WTC11 (cell line): ENCODE measurements at regions not wholly inside any gene's neighbourhood (a gene's known extent, or its start where the extent isn't known, plus 50 kb on each side); places are given as distances from the start of the nearest gene placed in this dataset.
A peak's percentile ranks its signal among the peaks of the same experiment; 100 is the strongest.

Experiments used
- ATAC-seq: fragments of 200-7000 bp; cut with Tn5 transposase; 2 replicates; pipeline ENCODE4 v1.10.0; 2021; ENCODE audit warnings: mild to moderate bottlenecking, moderate library complexity
- CTCF ChIA-PET: fragments of 300-600 bp; sonication (Branson Sonifier 250); formaldehyde crosslinking; loops from one replicate; lab custom pipeline; 2021; ENCODE audit warnings: antibody characterized with exemption; lab: Charles Lee
- POLR2A ChIA-PET: fragments of 350-600 bp; sonication (Branson Sonifier 250); formaldehyde crosslinking; loops from one replicate; lab custom pipeline; 2021; ENCODE audit warnings: antibody characterized with exemption; lab: Charles Lee
- DNase-seq: peaks from one replicate; pipeline ENCODE4 v3.0.0; 2021; ENCODE audit warnings: low spot score
- H3K27ac Mint-ChIP-seq: 2 replicates; pipeline ENCODE4 v1.8.0; 2021; ENCODE audit warnings: mixed read lengths
- H3K27me3 Mint-ChIP-seq: 2 replicates; pipeline ENCODE4 v1.8.0; 2021; ENCODE audit warnings: low read depth, mild to moderate bottlenecking, moderate library complexity, mixed read lengths
- H3K36me3 Mint-ChIP-seq: 2 replicates; pipeline ENCODE4 v1.8.0; 2021; ENCODE audit warnings: mixed read lengths
- H3K4me1 Mint-ChIP-seq: 2 replicates; pipeline ENCODE4 v1.8.0; 2022; ENCODE audit warnings: mixed read lengths
- H3K4me3 Mint-ChIP-seq: 2 replicates; pipeline ENCODE4 v1.8.0; 2021; ENCODE audit warnings: mild to moderate bottlenecking, moderate library complexity, mixed read lengths
- H3K9me3 Mint-ChIP-seq: 2 replicates; pipeline ENCODE4 v1.8.0; 2021; ENCODE audit warnings: mixed read lengths
- CBFB ChIP-seq: sonication (generic); formaldehyde crosslinking; IDR thresholded peaks from 2 replicates; pipeline ENCODE4 v1.8.1; 2022; ENCODE audit warnings: mild to moderate bottlenecking, low read depth, missing genetic modification reagents
- CREM ChIP-seq: sonication (generic); formaldehyde crosslinking; IDR thresholded peaks from 2 replicates; pipeline ENCODE4 v1.8.1; 2022; ENCODE audit warnings: mild to moderate bottlenecking, missing genetic modification reagents, moderate library complexity
- ERG ChIP-seq: fragments of 250-450 bp; sonication (Bioruptor Pico); IDR thresholded peaks from 2 replicates; pipeline ENCODE4 v1.8.0; 2021; ENCODE audit warnings: mild to moderate bottlenecking
- FOXP1 ChIP-seq: sonication (generic); formaldehyde crosslinking; IDR thresholded peaks from 2 replicates; pipeline ENCODE4 v1.8.0; 2022; ENCODE audit warnings: missing genetic modification reagents, mild to moderate bottlenecking, moderate library complexity, borderline replicate concordance
- GTF2I ChIP-seq: fragments of 250-450 bp; sonication (Bioruptor Pico); conservative IDR thresholded peaks from 2 replicates; pipeline ENCODE4 v1.4.0; 2021; ENCODE audit warnings: mild to moderate bottlenecking
- HMGA2 ChIP-seq: fragments of 250-450 bp; sonication (Bioruptor Pico); IDR thresholded peaks from 2 replicates; pipeline ENCODE4 v1.4.0; 2021; ENCODE audit warnings: mild to moderate bottlenecking, moderate library complexity
- JUN ChIP-seq: sonication (generic); formaldehyde crosslinking; IDR thresholded peaks from 2 replicates; pipeline ENCODE4 v1.8.0; 2023; ENCODE audit warnings: mild to moderate bottlenecking, missing genetic modification reagents
- NFYB ChIP-seq: sonication (generic); formaldehyde crosslinking; conservative IDR thresholded peaks from 2 replicates; pipeline ENCODE4 v1.8.0; 2022; ENCODE audit warnings: low read depth, missing genetic modification reagents
- OVOL2 ChIP-seq: fragments of 250-450 bp; sonication (Bioruptor Pico); IDR thresholded peaks from 2 replicates; pipeline ENCODE4 v1.9.0; 2021; ENCODE audit warnings: mild to moderate bottlenecking, borderline replicate concordance
- SMAD3 ChIP-seq: sonication (generic); formaldehyde crosslinking; IDR thresholded peaks from 2 replicates; pipeline ENCODE4 v1.8.0; 2022; ENCODE audit warnings: missing genetic modification reagents, mild to moderate bottlenecking, borderline replicate concordance
- SP1 ChIP-seq: sonication (generic); formaldehyde crosslinking; conservative IDR thresholded peaks from 2 replicates; pipeline ENCODE4 v1.8.1; 2022; ENCODE audit warnings: missing genetic modification reagents
- ZNF423 ChIP-seq: fragments of 250-450 bp; sonication (Bioruptor Pico); IDR thresholded peaks from 2 replicates; pipeline ENCODE4 v2.1.2; 2022; ENCODE audit warnings: mild to moderate bottlenecking, moderate library complexity
- TF ChIP-seq, protein P1 (sequence below): sonication (generic); formaldehyde crosslinking; IDR thresholded peaks from 2 replicates; pipeline ENCODE4 v1.8.1; 2023; ENCODE audit warnings: mild to moderate bottlenecking, missing genetic modification reagents
- TF ChIP-seq, protein P2 (sequence below): sonication (generic); formaldehyde crosslinking; conservative IDR thresholded peaks from 2 replicates; pipeline ENCODE4 v1.8.1; 2023; ENCODE audit warnings: mild to moderate bottlenecking, low read depth, missing genetic modification reagents, moderate library complexity
- TF ChIP-seq, protein P3 (sequence below): sonication (generic); formaldehyde crosslinking; IDR thresholded peaks from 2 replicates; pipeline ENCODE4 v1.8.1; 2022; ENCODE audit warnings: low read depth, missing genetic modification reagents, borderline replicate concordance
- TF ChIP-seq, protein P4 (sequence below): fragments of 250-450 bp; sonication (Bioruptor Pico); conservative IDR thresholded peaks from 2 replicates; pipeline ENCODE4 v1.9.0; 2021; ENCODE audit warnings: mild to moderate bottlenecking
- TF ChIP-seq, protein P5 (sequence below): sonication (generic); formaldehyde crosslinking; IDR thresholded peaks from 2 replicates; pipeline ENCODE4 v1.8.1; 2023; ENCODE audit warnings: mild to moderate bottlenecking, moderate library complexity, missing genetic modification reagents

DNA sequence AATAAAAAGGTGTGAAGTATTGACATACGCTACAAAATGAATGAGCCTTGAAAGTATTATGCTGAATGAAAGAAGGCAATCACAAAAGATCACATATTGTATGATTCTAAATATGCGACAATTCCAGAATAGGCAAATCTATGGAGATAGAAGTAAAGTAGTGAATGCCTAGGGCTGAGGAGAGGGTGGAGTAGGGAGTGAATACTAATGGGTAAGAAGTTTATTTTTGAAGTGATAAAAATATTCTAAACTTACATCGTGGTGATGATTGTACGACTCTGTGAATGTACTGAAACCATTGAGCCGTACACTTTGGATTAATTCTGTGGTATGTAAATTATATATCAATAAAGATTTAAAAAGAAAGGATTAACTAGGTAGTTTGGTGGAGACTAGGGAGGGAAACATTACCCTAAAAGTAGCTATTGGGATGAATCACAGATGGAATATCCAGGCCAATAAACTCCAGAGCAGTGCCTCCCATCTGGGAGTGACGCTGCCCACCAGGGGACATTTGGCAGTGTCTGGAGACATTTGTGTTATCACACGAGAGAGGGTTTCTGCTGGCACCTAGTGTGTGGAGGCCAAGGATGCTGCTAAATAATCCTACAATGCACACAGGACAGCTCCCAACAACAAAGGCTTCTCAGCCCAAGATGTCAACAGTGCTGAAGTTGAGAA lies 214.2 kb upstream of the PCSK2 start (continued):
- no peak for TF ChIP-seq CREM (CRISPR knock-in tag)
- no peak for TF ChIP-seq SMAD3 (CRISPR knock-in tag)
- TF ChIP-seq OVOL2 (CRISPR knock-in tag): no peak
- TF ChIP-seq, protein P1, sequence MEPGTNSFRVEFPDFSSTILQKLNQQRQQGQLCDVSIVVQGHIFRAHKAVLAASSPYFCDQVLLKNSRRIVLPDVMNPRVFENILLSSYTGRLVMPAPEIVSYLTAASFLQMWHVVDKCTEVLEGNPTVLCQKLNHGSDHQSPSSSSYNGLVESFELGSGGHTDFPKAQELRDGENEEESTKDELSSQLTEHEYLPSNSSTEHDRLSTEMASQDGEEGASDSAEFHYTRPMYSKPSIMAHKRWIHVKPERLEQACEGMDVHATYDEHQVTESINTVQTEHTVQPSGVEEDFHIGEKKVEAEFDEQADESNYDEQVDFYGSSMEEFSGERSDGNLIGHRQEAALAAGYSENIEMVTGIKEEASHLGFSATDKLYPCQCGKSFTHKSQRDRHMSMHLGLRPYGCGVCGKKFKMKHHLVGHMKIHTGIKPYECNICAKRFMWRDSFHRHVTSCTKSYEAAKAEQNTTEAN (CRISPR knock-in tag): no peak

DNA sequence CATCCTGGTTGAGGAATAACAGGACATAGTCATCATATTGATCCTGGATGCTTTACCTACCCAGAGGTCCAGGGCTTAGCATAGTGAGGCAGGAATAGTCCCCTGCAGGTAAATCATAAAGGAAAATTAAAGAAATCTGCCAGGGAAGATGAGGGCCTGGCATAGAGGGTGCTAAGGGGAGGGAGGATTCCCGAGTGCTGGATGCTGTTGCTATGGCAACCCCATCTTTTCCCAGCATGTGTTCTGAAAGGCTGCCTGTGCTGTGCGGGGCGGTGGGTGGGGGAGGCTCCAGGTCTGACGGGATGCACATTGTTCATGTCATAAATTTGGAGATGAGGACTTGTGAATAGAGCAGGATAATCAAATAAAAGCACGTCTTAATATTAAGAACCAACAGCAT lies 212.6 kb upstream of the PCSK2 start:
- H3K36me3 Mint-ChIP-seq: no peaks in the 10 kb centered on the region
- no peaks in the 10 kb centered on the region for H3K27me3 Mint-ChIP-seq
- no peak for ATAC-seq
- ChIA-PET CTCF (no interaction called here), POLR2A (no interaction called here)
- H3K27ac Mint-ChIP-seq: no peak overlapping the region
- H3K4me3 Mint-ChIP-seq: no peak overlapping the region
- H3K9me3 Mint-ChIP-seq: no peaks in the 10 kb centered on the region
- peaks cover 22% of the 10 kb centered on the region for H3K4me1 Mint-ChIP-seq
- peak; percentile 19 for DNase-seq
- no peak for TF ChIP-seq ERG (CRISPR knock-in tag)
- TF ChIP-seq ZNF423 (CRISPR knock-in tag): no peak

- ATAC-seq: no peak
- Mint-ChIP-seq H3K4me3 (no peak overlapping the region), H3K27me3 (no peaks in the 10 kb centered on the region), H3K36me3 (no peaks in the 10 kb centered on the region), H3K4me1 (peaks cover 22% of the 10 kb centered on the region), H3K27ac (no peak overlapping the region), H3K9me3 (no peaks in the 10 kb centered on the region)
- ChIA-PET POLR2A (no interaction called here), CTCF (no interaction called here)
- TF ChIP-seq NFYB (CRISPR knock-in tag) (no peak), FOXP1 (CRISPR knock-in tag) (no peak), JUN (no peak)
- TF ChIP-seq, protein P2, sequence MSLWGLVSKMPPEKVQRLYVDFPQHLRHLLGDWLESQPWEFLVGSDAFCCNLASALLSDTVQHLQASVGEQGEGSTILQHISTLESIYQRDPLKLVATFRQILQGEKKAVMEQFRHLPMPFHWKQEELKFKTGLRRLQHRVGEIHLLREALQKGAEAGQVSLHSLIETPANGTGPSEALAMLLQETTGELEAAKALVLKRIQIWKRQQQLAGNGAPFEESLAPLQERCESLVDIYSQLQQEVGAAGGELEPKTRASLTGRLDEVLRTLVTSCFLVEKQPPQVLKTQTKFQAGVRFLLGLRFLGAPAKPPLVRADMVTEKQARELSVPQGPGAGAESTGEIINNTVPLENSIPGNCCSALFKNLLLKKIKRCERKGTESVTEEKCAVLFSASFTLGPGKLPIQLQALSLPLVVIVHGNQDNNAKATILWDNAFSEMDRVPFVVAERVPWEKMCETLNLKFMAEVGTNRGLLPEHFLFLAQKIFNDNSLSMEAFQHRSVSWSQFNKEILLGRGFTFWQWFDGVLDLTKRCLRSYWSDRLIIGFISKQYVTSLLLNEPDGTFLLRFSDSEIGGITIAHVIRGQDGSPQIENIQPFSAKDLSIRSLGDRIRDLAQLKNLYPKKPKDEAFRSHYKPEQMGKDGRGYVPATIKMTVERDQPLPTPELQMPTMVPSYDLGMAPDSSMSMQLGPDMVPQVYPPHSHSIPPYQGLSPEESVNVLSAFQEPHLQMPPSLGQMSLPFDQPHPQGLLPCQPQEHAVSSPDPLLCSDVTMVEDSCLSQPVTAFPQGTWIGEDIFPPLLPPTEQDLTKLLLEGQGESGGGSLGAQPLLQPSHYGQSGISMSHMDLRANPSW (CRISPR knock-in tag): no peak
- no peak for DNase-seq
These were observed 212.0 kb upstream of the PCSK2 start for GRCh38 chr20:17014756-17015366.

DNA sequence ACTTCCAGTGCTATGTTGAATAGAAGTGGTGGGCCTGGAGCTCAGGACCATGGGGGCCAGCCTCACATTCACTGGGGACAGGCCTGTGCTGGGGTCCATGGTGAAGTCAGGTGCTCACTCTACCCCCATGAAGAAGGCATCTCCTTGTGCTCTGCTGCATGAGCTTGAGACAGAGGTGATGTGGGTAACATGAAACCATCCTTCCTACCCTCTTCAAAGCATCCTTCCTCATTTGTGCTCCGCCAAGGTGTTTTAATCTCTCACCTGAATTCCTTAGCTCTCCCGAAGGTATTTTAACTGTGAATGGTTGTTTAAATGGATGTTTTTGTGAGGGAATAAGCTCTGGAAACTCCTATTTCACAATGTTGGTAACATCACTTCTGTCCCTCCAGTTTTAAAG lies 209.6 kb upstream of the PCSK2 start:
- ChIA-PET POLR2A (no interaction called here), CTCF (interaction anchor here (1.6 kb wide), 1 partner anchor 196 kb away, joined by 5 read pairs; no protein-coding TSS in a partner anchor)
- Mint-ChIP-seq H3K27ac (no peak overlapping the region), H3K4me3 (no peak overlapping the region), H3K4me1 (peaks cover 8% of the 10 kb centered on the region), H3K27me3 (no peaks in the 10 kb centered on the region), H3K36me3 (no peaks in the 10 kb centered on the region), H3K9me3 (no peaks in the 10 kb centered on the region)
- DNase-seq: no peak
- ATAC-seq: peak; percentile 78
- TF ChIP-seq, protein P3, sequence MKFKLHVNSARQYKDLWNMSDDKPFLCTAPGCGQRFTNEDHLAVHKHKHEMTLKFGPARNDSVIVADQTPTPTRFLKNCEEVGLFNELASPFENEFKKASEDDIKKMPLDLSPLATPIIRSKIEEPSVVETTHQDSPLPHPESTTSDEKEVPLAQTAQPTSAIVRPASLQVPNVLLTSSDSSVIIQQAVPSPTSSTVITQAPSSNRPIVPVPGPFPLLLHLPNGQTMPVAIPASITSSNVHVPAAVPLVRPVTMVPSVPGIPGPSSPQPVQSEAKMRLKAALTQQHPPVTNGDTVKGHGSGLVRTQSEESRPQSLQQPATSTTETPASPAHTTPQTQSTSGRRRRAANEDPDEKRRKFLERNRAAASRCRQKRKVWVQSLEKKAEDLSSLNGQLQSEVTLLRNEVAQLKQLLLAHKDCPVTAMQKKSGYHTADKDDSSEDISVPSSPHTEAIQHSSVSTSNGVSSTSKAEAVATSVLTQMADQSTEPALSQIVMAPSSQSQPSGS (CRISPR knock-in tag): no peak
- TF ChIP-seq, protein P4, sequence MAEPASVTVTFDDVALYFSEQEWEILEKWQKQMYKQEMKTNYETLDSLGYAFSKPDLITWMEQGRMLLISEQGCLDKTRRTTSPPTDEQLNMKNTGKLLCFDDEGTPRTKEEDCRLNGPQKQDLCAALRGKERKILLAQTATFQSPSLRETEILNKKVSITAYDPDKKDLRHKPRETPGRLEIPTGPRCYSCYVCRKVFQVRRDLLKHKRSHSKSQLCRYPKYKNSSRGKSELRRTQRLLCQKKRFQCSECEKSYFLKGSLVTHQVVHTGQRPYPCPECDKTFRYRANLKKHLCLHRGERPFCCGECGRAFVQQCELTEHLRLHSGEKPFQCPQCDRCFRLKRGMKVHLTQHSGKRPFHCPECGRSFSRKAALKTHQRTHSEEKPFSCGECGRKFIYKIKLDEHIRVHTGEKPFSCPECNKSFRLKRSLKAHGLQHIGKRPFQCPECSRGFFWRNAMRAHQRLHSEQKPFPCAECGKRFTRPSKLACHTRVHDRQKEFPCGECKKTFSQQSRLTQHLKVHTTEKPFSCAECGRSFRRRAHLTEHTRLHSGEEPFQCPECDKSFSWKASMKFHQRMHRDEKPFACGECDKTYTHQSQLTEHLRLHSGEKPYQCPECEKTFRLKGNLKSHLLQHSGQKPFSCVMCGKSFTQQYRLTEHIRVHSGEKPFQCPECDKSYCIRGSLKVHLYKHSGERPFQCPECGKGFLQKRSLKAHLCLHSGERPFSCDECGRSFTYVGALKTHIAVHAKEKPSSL (CRISPR knock-in tag): no peak
- TF ChIP-seq, protein P5, sequence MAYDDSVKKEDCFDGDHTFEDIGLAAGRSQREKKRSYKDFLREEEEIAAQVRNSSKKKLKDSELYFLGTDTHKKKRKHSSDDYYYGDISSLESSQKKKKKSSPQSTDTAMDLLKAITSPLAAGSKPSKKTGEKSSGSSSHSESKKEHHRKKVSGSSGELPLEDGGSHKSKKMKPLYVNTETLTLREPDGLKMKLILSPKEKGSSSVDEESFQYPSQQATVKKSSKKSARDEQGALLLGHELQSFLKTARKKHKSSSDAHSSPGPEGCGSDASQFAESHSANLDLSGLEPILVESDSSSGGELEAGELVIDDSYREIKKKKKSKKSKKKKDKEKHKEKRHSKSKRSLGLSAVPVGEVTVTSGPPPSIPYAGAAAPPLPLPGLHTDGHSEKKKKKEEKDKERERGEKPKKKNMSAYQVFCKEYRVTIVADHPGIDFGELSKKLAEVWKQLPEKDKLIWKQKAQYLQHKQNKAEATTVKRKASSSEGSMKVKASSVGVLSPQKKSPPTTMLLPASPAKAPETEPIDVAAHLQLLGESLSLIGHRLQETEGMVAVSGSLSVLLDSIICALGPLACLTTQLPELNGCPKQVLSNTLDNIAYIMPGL (CRISPR knock-in tag): no peak
- no peak for TF ChIP-seq HMGA2
- no peak for TF ChIP-seq CBFB (CRISPR knock-in tag)
- no peak for TF ChIP-seq SP1 (CRISPR knock-in tag)
- no peak for TF ChIP-seq GTF2I (CRISPR knock-in tag)
